ENCODE measurements at regions not wholly inside any gene's neighbourhood (a gene's known extent, or its start where the extent isn't known, plus 50 kb on each side); places are given as distances from the start of the nearest gene placed in this dataset.
"Not testable (repeated sequence)": the region's sequence is repeated elsewhere in the genome, so short reads cannot be mapped to it uniquely, and the experiment has no call there.

- no peak for DNase-seq
Observed at GRCh38 chr7:34207810-34208209, 302.5 kb downstream of the BMPER start.

- no peak for DNase-seq
Observed at GRCh38 chr7:34208878-34209621, 303.7 kb downstream of the BMPER start.

- no peak for DNase-seq
Observed at GRCh38 chr7:34211018-34211417, 305.7 kb downstream of the BMPER start.

- no peak for DNase-seq
Observed at GRCh38 chr7:34217972-34218371, 312.6 kb downstream of the BMPER start.

- DNase-seq, result no peak
Observed at GRCh38 chr7:34219153-34219718, 313.9 kb downstream of the BMPER start.

GRCh38 chr7:34220506-34221185 lies 315.3 kb downstream of the BMPER start:
- DNase-seq, result no peak

GRCh38 chr7:34222316-34222715 lies 317.0 kb downstream of the BMPER start:
- no peak for DNase-seq

- DNase-seq, result no peak
Observed at GRCh38 chr7:34222722-34223121, 317.4 kb downstream of the BMPER start.

- no peak for DNase-seq
Observed at GRCh38 chr7:34224281-34224680, 318.9 kb downstream of the BMPER start.

GRCh38 chr7:34225193-34225592 lies 319.9 kb downstream of the BMPER start:
- DNase-seq, result no peak

- no peak for DNase-seq
Observed at GRCh38 chr7:34227525-34227924, 322.2 kb downstream of the BMPER start.

- not testable (repeated sequence) for DNase-seq
Observed at GRCh38 chr7:34235101-34235500, 329.8 kb downstream of the BMPER start.

- DNase-seq, result no peak
Observed at GRCh38 chr7:34236057-34236456, 330.7 kb downstream of the BMPER start.

GRCh38 chr7:34236839-34237492 lies 331.6 kb downstream of the BMPER start:
- DNase-seq, result no peak

- no peak for DNase-seq
Observed at GRCh38 chr7:34237493-34237849, 332.1 kb downstream of the BMPER start.

- no peak for DNase-seq
Observed at GRCh38 chr7:34240417-34240816, 335.1 kb downstream of the BMPER start.

GRCh38 chr7:34242391-34242790 lies 337.1 kb downstream of the BMPER start:
- no peak for DNase-seq

GRCh38 chr7:34245246-34245645 lies 339.9 kb downstream of the BMPER start:
- no peak for DNase-seq

- DNase-seq, result no peak
Observed at GRCh38 chr7:34247468-34247867, 342.1 kb downstream of the BMPER start.

GRCh38 chr7:34249192-34249591 lies 343.9 kb downstream of the BMPER start:
- DNase-seq, result no peak

- no peak for DNase-seq
Observed at GRCh38 chr7:34260279-34260678, 354.9 kb downstream of the BMPER start.

- no peak for DNase-seq
Observed at GRCh38 chr7:34263168-34263567, 357.8 kb downstream of the BMPER start.

- DNase-seq, result no peak
Observed at GRCh38 chr7:34269084-34269483, 363.7 kb downstream of the BMPER start.

- DNase-seq, result no peak
Observed at GRCh38 chr7:34275624-34276023, 370.3 kb downstream of the BMPER start.

Measured in inflammatory macrophage treated with lipopolysaccharide for 1 hour (primary cell).